Right lobe of liver (tissue), 6 donors: ENCODE measurements at regions not wholly inside any gene's neighbourhood (a gene's known extent, or its start where the extent isn't known, plus 50 kb on each side); places are given as distances from the start of the nearest gene placed in this dataset.

Experiments
- ATAC-seq, 4 donors: fragments of 200-7000 bp; cut with Tn5 transposase; one replicate each; pipeline ENCODE4 v1.9.1; 2020; ENCODE audit warnings: mild to moderate bottlenecking in 4 of 4, moderate library complexity in 4 of 4
- DNase-seq, 3 donors: peaks; one replicate each; pipeline ENCODE4 v3.0.0-alpha.2; 2020
- H3K27ac ChIP-seq, 3 donors: fragments of 200-600 bp; one replicate each; pipeline ENCODE4 v1.8.0; 2022
- H3K27me3 ChIP-seq, 2 donors: fragments of 200-600 bp; one replicate each; pipeline ENCODE4 v1.8.0; 2022
- H3K36me3 ChIP-seq, 4 donors: fragments of 200-600 bp; sonication (generic) in 1 of 4; one replicate each; pipeline versions ENCODE4 v1.5.1 to v1.8.0; 2017 to 2022; ENCODE audit warnings: control low read depth in 1 of 4
- H3K4me1 ChIP-seq, 4 donors: fragments of 200-600 bp; sonication (generic) in 1 of 4; one replicate each; pipeline versions ENCODE4 v1.5.1 to v1.8.0; 2017 to 2022; ENCODE audit warnings: control low read depth in 1 of 4
- H3K4me3 ChIP-seq, 3 donors: fragments of 200-600 bp; one replicate each; pipeline ENCODE4 v1.8.0; 2022
- H3K9me3 ChIP-seq, 4 donors: fragments of 200-600 bp; sonication (generic) in 1 of 4; one replicate each; pipeline versions ENCODE4 v1.5.1 to v1.8.0; 2017 to 2022; ENCODE audit warnings: control low read depth in 1 of 4
- CTCF ChIP-seq, 4 donors: fragments of 200-600 bp in 3 of 4; fragments of 450-650 bp in 1 of 4; IDR thresholded peaks; one replicate each; pipeline versions ENCODE4 v1.5.1 to v1.8.0; 2016 to 2022; ENCODE audit warnings: antibody characterized with exemption in 4 of 4, mild to moderate bottlenecking in 2 of 4
- POLR2A ChIP-seq: fragments of 450-650 bp; IDR thresholded peaks from one replicate; pipeline ENCODE4 v1.6.1; 2017; ENCODE audit warnings: antibody characterized with exemption, mild to moderate bottlenecking
- WGBS: methylation state at CpG from one replicate; pipeline ENCODE4 v1.1.6; 2018; ENCODE audit warnings: low coverage, low lambda C conversion rate; ENCODE audit not compliant: insufficient coverage; ENCODE audit errors: missing lambda C conversion rate; 5-methylcytosine and 5-hydroxymethylcytosine counted together
- intact Hi-C, 2 donors: fragments of 100-400 bp; cut with DNase I; formaldehyde crosslinking; loops; one replicate each; pipeline versions ENCODE4 v1.11.2 to v1.14.1; 2022
- donor health status: DM: no; HTN: yes; CAD: no.
- donor health status: DM: no; HTN: no; CAD: no.
- donor health status: DM: no; HTN: no; CAD: no.
- donor health status: DM: no; HTN: yes; CAD: no.
- donor health status: DM: no; HTN: yes; CAD: no.

- 81% methylated on average over 2 of the region's 2 CpGs for WGBS
- H3K27me3 ChIP-seq, result no peaks in the 10 kb centered on the region
- intact Hi-C loops, result no loop called here
Observed at GRCh38 chr1:106043971-106044370, 1012.5 kb upstream of the PRMT6 start.

DNA sequence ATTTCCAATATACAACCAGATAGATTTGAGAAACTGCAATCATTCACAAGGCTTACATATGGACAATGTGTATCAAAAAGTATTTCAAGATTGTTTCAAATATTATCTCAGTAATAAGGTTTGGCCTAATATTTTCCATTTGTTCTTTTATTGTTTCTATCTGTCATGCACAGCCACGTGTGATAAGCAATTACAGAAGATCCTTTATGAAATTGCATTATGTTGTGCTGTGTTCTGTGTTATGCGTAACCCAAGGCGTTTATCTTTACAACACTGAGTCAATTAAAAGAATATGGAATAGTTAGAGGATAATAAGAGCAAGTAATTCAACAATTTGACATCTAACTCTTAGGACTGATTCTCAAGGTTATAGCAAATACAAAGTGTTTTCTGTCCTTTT is 1009.3 kb upstream of the PRMT6 start:
- no peak for ATAC-seq
- Histone ChIP-seq H3K4me3 (no peak overlapping the region), H3K36me3 (no peaks in the 10 kb centered on the region), H3K27ac (no peak overlapping the region), H3K27me3 (no peaks in the 10 kb centered on the region), H3K9me3 (peaks cover 0 to 4% (median 0%) of the 10 kb centered on the region in 4 donors), H3K4me1 (no peaks in the 10 kb centered on the region)
- intact Hi-C loops, result no loop called here
- no peak for TF ChIP-seq POLR2A
- TF ChIP-seq CTCF (IDR thresholded peaks at IDR 0.05), result no peak
- WGBS, result 45% methylated on average over 3 of the region's 3 CpGs
- DNase-seq, result no peak

More at GRCh38 chr1:106043971-106044370, 1012.5 kb upstream of the PRMT6 start:
- Histone ChIP-seq H3K27ac (no peak overlapping the region), H3K36me3 (no peaks in the 10 kb centered on the region), H3K4me1 (no peaks in the 10 kb centered on the region), H3K9me3 (peaks cover 0 to 4% (median 0%) of the 10 kb centered on the region in 4 donors), H3K4me3 (no peak overlapping the region)
- DNase-seq (no peak), ATAC-seq (no peak)
- TF ChIP-seq CTCF (IDR thresholded peaks at IDR 0.05), result no peak
- no peak for TF ChIP-seq POLR2A

DNA sequence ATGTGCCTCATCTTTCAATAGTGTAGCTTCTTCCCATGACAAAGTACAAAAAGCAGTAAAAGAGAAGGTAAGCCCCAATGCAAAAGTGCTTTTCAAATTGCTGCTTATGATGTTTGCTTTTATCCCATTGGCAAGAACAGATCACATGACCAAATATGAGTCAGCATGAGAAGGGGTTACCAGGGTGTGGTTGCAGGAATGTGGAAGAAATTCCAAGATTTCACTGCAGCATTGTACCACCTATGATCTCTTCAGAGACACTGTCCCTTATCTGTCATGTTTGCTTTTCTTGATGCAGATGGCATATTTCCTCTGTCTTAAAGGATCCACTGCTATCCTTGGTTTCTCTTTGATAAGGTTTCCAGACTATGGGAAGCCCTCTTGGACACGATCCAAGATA is 1006.9 kb upstream of the PRMT6 start:
- H3K4me3 ChIP-seq, result no peak overlapping the region
- 17% methylated on average over 1 of the region's 1 CpG for WGBS
- H3K9me3 ChIP-seq, result peaks cover 0 to 4% (median 0%) of the 10 kb centered on the region in 4 donors
- H3K27ac ChIP-seq, result no peak overlapping the region
- DNase-seq (no peak), ATAC-seq (no peak)
- no peaks in the 10 kb centered on the region for H3K27me3 ChIP-seq
- no peaks in the 10 kb centered on the region for H3K36me3 ChIP-seq
- H3K4me1 ChIP-seq, result no peaks in the 10 kb centered on the region
- intact Hi-C loops, result no loop called here
- no peak for TF ChIP-seq POLR2A
- TF ChIP-seq CTCF (IDR thresholded peaks at IDR 0.05), result no peak

DNA sequence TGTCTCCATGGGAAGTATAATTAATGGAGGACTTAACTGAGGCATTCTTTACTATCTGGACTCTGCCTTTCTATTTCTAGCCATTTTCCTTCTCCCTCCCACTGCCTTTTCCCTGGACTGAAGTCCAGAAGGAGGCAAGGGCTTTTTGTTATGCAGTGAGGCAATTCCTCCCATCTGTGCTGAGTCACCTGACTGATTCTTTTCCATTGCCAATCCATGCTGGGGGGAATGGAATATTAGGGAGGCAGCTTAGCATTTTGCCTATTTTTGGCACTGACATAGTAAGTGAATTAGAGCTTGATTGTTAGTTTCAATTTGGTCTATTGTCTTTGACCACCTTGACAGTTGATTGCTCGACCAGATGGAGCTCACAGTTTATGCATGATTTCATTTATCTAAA is 1000.6 kb upstream of the PRMT6 start:
- H3K4me1 ChIP-seq, result no peaks in the 10 kb centered on the region
- H3K9me3 ChIP-seq, result no peaks in the 10 kb centered on the region
- no peak overlapping the region for H3K27ac ChIP-seq
- DNase-seq, result no peak
- no peak for ATAC-seq
- H3K36me3 ChIP-seq, result no peaks in the 10 kb centered on the region
- WGBS, result 41% methylated on average over 1 of the region's 1 CpG
- H3K27me3 ChIP-seq, result no peaks in the 10 kb centered on the region
- TF ChIP-seq POLR2A, result no peak
- no peak for TF ChIP-seq CTCF (IDR thresholded peaks at IDR 0.05)
- no peak overlapping the region for H3K4me3 ChIP-seq
- intact Hi-C loops, result no loop called here
